ENCODE measurements at regions not wholly inside any gene's neighbourhood (a gene's known extent, or its start where the extent isn't known, plus 50 kb on each side); places are given as distances from the start of the nearest gene placed in this dataset.

DNA sequence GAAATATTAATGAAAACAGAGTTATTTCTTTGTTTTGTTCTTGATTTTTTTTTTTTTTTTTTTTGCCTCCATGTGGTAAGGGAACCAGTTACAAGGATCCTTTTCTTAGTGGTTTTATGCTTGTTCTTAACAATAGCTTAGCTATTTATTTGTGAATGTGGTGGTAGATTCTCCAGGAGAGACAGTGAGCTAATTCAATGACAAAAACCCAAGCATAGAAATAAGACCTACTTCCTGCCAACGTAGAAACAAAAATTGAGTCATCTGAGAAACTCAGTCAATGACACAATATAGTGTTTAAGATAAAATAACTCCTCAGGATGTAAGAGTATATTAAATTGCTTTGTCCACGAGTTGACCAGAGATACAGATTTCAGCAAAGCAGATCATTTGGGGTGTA, 863.8 kb upstream of the PABPC4L start:
- TF ChIP-seq, protein P1, sequence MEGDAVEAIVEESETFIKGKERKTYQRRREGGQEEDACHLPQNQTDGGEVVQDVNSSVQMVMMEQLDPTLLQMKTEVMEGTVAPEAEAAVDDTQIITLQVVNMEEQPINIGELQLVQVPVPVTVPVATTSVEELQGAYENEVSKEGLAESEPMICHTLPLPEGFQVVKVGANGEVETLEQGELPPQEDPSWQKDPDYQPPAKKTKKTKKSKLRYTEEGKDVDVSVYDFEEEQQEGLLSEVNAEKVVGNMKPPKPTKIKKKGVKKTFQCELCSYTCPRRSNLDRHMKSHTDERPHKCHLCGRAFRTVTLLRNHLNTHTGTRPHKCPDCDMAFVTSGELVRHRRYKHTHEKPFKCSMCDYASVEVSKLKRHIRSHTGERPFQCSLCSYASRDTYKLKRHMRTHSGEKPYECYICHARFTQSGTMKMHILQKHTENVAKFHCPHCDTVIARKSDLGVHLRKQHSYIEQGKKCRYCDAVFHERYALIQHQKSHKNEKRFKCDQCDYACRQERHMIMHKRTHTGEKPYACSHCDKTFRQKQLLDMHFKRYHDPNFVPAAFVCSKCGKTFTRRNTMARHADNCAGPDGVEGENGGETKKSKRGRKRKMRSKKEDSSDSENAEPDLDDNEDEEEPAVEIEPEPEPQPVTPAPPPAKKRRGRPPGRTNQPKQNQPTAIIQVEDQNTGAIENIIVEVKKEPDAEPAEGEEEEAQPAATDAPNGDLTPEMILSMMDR (conservative IDR thresholded peaks at IDR 0.05; ENCODE audit: low read depth in 2 of 2), result no peak
- TF ChIP-seq EZH2phosphoT487 (IDR thresholded peaks at IDR 0.05; ENCODE audit: unreplicated experiment) (no peak), EZH2 (IDR thresholded peaks at IDR 0.05; ENCODE audit: low read depth, unreplicated experiment) (no peak), POLR2AphosphoS5 (IDR thresholded peaks at IDR 0.05; ENCODE audit: low read depth) (no peak), JUNB (IDR thresholded peaks at IDR 0.05; ENCODE audit: unreplicated experiment) (no peak), NANOG (IDR thresholded peaks at IDR 0.05; ENCODE audit: borderline replicate concordance) (no peak), CREB1 (CRISPR knock-in tag; IDR thresholded peaks at IDR 0.05; ENCODE audit: low read depth) (no peak)
- TF ChIP-seq, protein P2, sequence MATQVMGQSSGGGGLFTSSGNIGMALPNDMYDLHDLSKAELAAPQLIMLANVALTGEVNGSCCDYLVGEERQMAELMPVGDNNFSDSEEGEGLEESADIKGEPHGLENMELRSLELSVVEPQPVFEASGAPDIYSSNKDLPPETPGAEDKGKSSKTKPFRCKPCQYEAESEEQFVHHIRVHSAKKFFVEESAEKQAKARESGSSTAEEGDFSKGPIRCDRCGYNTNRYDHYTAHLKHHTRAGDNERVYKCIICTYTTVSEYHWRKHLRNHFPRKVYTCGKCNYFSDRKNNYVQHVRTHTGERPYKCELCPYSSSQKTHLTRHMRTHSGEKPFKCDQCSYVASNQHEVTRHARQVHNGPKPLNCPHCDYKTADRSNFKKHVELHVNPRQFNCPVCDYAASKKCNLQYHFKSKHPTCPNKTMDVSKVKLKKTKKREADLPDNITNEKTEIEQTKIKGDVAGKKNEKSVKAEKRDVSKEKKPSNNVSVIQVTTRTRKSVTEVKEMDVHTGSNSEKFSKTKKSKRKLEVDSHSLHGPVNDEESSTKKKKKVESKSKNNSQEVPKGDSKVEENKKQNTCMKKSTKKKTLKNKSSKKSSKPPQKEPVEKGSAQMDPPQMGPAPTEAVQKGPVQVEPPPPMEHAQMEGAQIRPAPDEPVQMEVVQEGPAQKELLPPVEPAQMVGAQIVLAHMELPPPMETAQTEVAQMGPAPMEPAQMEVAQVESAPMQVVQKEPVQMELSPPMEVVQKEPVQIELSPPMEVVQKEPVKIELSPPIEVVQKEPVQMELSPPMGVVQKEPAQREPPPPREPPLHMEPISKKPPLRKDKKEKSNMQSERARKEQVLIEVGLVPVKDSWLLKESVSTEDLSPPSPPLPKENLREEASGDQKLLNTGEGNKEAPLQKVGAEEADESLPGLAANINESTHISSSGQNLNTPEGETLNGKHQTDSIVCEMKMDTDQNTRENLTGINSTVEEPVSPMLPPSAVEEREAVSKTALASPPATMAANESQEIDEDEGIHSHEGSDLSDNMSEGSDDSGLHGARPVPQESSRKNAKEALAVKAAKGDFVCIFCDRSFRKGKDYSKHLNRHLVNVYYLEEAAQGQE (IDR thresholded peaks at IDR 0.05; ENCODE audit: unreplicated experiment), result no peak
- TF ChIP-seq, protein P3, sequence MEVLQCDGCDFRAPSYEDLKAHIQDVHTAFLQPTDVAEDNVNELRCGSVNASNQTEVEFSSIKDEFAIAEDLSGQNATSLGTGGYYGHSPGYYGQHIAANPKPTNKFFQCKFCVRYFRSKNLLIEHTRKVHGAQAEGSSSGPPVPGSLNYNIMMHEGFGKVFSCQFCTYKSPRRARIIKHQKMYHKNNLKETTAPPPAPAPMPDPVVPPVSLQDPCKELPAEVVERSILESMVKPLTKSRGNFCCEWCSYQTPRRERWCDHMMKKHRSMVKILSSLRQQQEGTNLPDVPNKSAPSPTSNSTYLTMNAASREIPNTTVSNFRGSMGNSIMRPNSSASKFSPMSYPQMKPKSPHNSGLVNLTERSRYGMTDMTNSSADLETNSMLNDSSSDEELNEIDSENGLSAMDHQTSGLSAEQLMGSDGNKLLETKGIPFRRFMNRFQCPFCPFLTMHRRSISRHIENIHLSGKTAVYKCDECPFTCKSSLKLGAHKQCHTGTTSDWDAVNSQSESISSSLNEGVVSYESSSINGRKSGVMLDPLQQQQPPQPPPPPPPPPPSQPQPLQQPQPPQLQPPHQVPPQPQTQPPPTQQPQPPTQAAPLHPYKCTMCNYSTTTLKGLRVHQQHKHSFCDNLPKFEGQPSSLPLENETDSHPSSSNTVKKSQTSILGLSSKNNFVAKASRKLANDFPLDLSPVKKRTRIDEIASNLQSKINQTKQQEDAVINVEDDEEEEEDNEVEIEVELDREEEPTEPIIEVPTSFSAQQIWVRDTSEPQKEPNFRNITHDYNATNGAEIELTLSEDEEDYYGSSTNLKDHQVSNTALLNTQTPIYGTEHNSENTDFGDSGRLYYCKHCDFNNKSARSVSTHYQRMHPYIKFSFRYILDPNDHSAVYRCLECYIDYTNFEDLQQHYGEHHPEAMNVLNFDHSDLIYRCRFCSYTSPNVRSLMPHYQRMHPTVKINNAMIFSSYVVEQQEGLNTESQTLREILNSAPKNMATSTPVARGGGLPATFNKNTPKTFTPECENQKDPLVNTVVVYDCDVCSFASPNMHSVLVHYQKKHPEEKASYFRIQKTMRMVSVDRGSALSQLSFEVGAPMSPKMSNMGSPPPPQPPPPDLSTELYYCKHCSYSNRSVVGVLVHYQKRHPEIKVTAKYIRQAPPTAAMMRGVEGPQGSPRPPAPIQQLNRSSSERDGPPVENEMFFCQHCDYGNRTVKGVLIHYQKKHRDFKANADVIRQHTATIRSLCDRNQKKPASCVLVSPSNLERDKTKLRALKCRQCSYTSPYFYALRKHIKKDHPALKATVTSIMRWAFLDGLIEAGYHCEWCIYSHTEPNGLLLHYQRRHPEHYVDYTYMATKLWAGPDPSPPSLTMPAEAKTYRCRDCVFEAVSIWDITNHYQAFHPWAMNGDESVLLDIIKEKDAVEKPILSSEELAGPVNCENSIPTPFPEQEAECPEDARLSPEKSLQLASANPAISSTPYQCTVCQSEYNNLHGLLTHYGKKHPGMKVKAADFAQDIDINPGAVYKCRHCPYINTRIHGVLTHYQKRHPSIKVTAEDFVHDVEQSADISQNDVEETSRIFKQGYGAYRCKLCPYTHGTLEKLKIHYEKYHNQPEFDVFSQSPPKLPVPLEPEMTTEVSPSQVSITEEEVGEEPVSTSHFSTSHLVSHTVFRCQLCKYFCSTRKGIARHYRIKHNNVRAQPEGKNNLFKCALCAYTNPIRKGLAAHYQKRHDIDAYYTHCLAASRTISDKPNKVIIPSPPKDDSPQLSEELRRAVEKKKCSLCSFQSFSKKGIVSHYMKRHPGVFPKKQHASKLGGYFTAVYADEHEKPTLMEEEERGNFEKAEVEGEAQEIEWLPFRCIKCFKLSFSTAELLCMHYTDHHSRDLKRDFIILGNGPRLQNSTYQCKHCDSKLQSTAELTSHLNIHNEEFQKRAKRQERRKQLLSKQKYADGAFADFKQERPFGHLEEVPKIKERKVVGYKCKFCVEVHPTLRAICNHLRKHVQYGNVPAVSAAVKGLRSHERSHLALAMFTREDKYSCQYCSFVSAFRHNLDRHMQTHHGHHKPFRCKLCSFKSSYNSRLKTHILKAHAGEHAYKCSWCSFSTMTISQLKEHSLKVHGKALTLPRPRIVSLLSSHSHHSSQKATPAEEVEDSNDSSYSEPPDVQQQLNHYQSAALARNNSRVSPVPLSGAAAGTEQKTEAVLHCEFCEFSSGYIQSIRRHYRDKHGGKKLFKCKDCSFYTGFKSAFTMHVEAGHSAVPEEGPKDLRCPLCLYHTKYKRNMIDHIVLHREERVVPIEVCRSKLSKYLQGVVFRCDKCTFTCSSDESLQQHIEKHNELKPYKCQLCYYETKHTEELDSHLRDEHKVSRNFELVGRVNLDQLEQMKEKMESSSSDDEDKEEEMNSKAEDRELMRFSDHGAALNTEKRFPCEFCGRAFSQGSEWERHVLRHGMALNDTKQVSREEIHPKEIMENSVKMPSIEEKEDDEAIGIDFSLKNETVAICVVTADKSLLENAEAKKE (CRISPR knock-in tag; IDR thresholded peaks at IDR 0.05), result no peak
- TF ChIP-seq, protein P4, sequence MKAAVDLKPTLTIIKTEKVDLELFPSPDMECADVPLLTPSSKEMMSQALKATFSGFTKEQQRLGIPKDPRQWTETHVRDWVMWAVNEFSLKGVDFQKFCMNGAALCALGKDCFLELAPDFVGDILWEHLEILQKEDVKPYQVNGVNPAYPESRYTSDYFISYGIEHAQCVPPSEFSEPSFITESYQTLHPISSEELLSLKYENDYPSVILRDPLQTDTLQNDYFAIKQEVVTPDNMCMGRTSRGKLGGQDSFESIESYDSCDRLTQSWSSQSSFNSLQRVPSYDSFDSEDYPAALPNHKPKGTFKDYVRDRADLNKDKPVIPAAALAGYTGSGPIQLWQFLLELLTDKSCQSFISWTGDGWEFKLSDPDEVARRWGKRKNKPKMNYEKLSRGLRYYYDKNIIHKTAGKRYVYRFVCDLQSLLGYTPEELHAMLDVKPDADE (IDR thresholded peaks at IDR 0.05), result no peak
